Astrocyte of the spinal cord (primary cell): ENCODE measurements at regions not wholly inside any gene's neighbourhood (a gene's known extent, or its start where the extent isn't known, plus 50 kb on each side); places are given as distances from the start of the nearest gene placed in this dataset.
A peak's percentile ranks its signal among the peaks of the same experiment; 100 is the strongest.

Experiments used
- DNase-seq: peaks from one replicate; pipeline ENCODE4 v3.0.0; 2011; ENCODE audit warnings: low read depth, low spot score
- H3K4me3 ChIP-seq: 2 replicates; pipeline ENCODE4 v1.5.1; 2011; ENCODE audit warnings: low read depth, mild to moderate bottlenecking, low read length, moderate library complexity
- in situ Hi-C: cut with HindIII; loops from 2 replicates; pipeline ENCODE4 v1.10.0; 2017; ENCODE audit warnings: low sequenced_read_pairs
- TF ChIP-seq, protein P1 (sequence below): IDR thresholded peaks from 2 replicates; pipeline ENCODE4 v1.5.1; 2012; ENCODE audit warnings: low read depth, mild to moderate bottlenecking, low read length, inconsistent platforms

DNA sequence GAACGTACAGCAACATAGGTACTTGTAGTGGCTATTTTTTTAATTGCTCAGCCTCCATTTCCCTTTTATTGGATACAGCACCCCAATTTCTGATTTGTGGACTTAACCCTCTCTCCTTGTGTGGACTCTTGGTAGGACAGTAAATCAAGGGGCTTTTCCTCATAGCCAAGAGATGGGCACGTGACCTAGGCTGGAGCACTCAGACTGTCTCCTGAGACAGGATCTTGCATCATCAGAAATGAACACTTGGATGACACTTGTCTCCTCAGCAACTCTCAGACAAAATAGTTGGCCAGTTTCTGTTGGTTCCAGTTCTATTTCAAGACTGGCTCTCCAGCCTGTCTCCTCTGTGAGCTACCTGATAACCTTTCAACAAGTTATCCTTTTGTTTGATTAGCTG lies 112.9 kb upstream of the ZNF678 start:
- TF ChIP-seq, protein P1, sequence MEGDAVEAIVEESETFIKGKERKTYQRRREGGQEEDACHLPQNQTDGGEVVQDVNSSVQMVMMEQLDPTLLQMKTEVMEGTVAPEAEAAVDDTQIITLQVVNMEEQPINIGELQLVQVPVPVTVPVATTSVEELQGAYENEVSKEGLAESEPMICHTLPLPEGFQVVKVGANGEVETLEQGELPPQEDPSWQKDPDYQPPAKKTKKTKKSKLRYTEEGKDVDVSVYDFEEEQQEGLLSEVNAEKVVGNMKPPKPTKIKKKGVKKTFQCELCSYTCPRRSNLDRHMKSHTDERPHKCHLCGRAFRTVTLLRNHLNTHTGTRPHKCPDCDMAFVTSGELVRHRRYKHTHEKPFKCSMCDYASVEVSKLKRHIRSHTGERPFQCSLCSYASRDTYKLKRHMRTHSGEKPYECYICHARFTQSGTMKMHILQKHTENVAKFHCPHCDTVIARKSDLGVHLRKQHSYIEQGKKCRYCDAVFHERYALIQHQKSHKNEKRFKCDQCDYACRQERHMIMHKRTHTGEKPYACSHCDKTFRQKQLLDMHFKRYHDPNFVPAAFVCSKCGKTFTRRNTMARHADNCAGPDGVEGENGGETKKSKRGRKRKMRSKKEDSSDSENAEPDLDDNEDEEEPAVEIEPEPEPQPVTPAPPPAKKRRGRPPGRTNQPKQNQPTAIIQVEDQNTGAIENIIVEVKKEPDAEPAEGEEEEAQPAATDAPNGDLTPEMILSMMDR, result no peak
- H3K4me3 ChIP-seq, result no peak overlapping the region
- DNase-seq, result no peak
- in situ Hi-C loops, result no loop called here

DNA sequence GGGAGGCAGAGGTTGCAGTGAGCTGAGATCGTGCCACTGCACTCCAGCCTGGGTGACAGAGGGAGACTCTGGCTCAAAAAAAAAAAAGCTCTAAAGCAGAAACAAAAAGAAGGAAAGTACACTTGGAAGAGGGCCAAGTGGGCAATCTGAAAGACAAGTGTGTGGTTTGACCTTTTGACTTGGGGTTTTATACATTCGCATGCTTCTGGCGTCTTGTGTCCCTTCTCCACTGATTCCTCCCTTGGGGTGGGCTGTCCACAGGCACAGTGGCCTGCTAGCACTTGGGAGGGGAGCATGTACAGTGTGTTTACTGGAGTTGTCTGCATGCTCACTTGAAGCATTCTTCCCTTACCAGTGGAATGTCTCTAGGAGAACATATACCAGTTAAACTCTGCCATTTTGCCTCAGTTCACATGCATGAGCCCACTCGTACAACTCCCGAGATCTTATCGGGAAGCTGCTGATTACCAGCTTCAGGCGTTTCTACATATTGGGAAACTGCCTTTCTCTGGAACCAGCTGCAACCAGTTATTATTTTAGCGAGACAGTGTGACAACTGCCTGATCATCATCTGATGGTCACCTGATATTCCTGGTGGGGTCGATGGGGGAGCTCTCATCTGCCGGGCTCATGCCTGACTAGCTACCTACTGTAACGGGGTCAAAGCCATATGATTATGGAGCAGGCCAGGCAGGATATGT lies 113.5 kb upstream of the ZNF678 start:
- DNase-seq, result no peak
- in situ Hi-C loops, result no loop called here
- TF ChIP-seq, protein P1, result no peak
- H3K4me3 ChIP-seq, result no peak overlapping the region

DNA sequence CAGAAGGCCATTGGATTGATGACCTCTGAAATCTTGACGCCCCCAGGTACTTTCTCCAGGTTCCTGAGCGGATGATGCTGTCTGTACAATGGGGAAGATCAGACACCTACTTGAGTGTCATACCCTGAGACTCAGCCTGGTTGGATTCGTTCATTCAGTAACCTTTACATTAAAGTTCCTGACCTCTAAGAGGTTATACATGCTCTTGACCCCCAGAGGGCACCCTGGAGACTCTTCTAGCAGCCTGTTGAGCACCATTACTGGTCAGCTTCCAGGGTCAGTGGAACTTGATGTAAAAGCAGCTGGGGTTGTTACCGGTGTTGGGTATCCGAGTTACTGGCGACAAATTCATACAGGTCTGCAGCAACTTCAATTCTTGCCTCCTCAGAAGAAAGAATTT lies 114.3 kb upstream of the ZNF678 start:
- TF ChIP-seq, protein P1, result peak; percentile 31
- H3K4me3 ChIP-seq, result no peak overlapping the region
- in situ Hi-C loops, result no loop called here
- no peak for DNase-seq

DNA sequence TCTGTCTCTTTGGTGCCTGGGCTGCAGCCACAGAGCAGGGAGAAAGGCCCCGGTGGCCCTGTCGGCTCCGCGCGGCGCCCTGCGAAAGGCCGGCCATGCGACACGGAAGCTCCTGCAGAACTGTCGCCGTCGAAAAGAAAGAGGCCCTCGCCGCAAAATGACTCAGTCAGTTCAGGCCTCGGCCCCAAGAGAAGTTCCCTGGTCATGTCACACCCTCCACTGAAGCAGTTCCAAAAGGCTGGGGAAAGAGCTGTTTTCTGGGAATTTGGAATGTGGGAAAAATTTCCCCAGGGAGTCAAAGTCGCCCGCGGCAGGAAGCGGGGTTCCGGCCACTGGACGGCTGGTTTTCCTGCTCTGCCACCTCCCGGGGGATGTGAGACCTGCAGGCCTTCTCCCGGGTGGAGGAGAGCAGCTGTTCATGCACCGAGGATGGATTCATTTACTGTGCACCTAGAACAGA lies 115.8 kb upstream of the ZNF678 start:
- in situ Hi-C loops, result no loop called here
- TF ChIP-seq, protein P1, result peak; percentile 62
- H3K4me3 ChIP-seq, result peak overlapping the region; percentile 13
- no peak for DNase-seq

DNA sequence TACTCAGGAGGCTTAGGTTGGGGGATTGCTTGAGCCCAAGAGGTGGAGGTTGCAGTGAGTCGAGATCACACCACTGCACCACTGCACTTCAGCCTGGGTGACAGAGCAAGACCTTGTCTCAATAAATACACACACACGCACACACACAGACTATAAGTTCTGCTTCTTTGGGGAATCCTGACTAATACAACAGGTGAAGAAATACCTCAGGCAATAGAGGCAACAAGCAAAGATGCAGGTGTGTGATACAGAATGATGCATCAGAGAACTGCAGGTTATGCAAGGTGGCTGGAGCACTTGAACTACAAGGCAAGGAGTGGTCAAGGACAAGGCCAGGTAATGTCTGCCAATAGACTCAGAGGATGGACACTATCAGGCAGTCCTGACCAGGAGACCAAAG lies 117.6 kb upstream of the ZNF678 start:
- H3K4me3 ChIP-seq, result no peak overlapping the region
- TF ChIP-seq, protein P1, result no peak
- in situ Hi-C loops, result no loop called here
- DNase-seq, result no peak

DNA sequence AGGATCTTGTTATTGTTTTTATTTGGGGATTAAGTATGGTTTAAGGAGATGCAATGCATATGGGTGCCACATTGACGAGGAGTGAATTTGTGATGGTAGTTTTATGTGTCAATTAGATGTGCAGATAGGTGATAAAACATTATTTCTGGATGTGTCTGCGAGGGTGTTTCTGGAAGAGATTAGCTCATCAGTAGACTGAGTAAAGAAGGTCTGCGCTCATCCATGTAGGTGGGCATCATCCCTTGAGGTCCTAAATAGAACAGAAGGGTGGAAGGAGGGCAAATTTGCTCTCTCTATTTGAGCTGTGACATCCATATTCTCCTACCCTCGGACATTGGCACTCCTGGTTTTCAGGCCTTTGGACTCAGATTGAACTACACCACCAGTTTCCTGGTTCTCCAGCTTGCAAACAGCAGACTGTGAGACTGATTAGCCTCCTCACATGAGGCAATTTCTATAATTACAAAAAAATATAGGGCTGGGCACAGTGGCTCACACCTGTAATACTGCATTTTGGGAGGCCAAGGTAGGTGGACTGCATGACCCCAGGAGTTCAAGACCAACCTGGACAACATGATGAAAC lies 118.2 kb upstream of the ZNF678 start:
- TF ChIP-seq, protein P1, result no peak
- no peak for DNase-seq
- in situ Hi-C loops, result no loop called here
- no peak overlapping the region for H3K4me3 ChIP-seq
